DND-41 (cell line): ENCODE measurements at regions not wholly inside any gene's neighbourhood (a gene's known extent, or its start where the extent isn't known, plus 50 kb on each side); places are given as distances from the start of the nearest gene placed in this dataset.

Experiments
- EZH2 ChIP-seq: IDR thresholded peaks from 3 replicates; pipeline ENCODE4 v1.6.1; 2012; ENCODE audit warnings: borderline replicate concordance, low read depth, mild to moderate bottlenecking, moderate library complexity, low read length, inconsistent platforms; ENCODE audit not compliant: severe bottlenecking
- TF ChIP-seq, protein P1 (sequence below): IDR thresholded peaks from 2 replicates; pipeline ENCODE4 v1.5.1; 2012; ENCODE audit warnings: borderline replicate concordance, low read length, moderate library complexity, mild to moderate bottlenecking; ENCODE audit not compliant: poor library complexity, severe bottlenecking; ENCODE audit errors: extremely low read depth

GRCh38 chr9:113738893-113739604 lies 137.1 kb upstream of the ZNF618 start:
- TF ChIP-seq, protein P1, sequence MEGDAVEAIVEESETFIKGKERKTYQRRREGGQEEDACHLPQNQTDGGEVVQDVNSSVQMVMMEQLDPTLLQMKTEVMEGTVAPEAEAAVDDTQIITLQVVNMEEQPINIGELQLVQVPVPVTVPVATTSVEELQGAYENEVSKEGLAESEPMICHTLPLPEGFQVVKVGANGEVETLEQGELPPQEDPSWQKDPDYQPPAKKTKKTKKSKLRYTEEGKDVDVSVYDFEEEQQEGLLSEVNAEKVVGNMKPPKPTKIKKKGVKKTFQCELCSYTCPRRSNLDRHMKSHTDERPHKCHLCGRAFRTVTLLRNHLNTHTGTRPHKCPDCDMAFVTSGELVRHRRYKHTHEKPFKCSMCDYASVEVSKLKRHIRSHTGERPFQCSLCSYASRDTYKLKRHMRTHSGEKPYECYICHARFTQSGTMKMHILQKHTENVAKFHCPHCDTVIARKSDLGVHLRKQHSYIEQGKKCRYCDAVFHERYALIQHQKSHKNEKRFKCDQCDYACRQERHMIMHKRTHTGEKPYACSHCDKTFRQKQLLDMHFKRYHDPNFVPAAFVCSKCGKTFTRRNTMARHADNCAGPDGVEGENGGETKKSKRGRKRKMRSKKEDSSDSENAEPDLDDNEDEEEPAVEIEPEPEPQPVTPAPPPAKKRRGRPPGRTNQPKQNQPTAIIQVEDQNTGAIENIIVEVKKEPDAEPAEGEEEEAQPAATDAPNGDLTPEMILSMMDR, result no peak
- TF ChIP-seq EZH2, result no peak
